Non-pigmented ciliary epithelial cell (primary cell): ENCODE measurements at regions not wholly inside any gene's neighbourhood (a gene's known extent, or its start where the extent isn't known, plus 50 kb on each side); places are given as distances from the start of the nearest gene placed in this dataset.

Source experiments
- DNase-seq: peaks from one replicate; pipeline ENCODE4 v3.0.0-alpha.2; 2010; ENCODE audit warnings: low read depth

GRCh38 chr11:126129727-126130671, 67.3 kb upstream of the CDON start:
- no peak for DNase-seq

DNA sequence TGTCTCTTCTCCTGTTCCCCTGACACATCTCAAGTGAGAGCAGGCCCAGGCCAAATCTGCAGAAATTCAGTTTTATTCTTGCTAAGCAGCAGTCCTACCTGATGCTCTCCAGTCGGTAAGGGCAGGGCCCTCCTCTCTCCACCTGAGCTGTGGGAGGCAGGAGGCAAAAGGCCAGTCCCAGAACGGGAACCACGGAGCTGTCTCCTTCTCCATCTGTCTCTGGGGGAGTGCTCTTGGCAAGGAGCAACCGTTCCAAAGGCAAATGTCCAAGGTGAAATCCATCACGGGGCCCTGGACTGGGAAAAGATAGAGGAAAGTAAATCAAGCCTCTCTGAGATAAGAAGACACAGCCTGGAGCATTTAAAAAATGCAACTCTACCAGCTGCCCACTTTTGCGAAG, 65.2 kb upstream of the CDON start:
- DNase-seq: no peak

DNA sequence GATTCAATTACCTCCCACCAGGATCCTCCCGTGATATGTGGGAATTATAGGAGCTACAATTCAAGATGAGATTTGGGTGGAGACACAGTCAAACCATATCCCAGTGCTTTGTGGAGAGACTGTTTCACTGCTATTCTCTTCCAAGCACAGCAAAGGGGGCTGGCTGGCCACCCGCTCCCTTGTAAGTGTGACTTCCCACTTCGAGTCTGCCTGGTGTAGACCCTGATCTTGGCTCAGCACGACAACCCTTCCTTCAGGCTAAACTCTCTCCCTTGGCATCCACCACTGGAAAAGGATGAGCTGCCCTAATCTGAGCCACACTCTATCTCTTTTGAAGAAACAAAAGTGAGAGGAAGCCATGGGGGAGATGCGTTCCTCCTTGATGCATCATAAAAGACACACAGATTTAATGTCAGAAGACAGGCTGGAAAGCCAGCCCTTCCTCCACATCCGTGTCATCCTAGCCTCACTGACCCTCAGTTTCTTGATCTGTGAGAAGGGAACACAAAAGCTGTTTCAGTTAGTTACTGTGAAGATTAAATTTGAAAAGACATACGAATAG, 64.7 kb upstream of the CDON start:
- DNase-seq: no peak

GRCh38 chr11:126124231-126124661, 61.6 kb upstream of the CDON start:
- no peak for DNase-seq

GRCh38 chr11:126123686-126124085, 61.0 kb upstream of the CDON start:
- no peak for DNase-seq

DNA sequence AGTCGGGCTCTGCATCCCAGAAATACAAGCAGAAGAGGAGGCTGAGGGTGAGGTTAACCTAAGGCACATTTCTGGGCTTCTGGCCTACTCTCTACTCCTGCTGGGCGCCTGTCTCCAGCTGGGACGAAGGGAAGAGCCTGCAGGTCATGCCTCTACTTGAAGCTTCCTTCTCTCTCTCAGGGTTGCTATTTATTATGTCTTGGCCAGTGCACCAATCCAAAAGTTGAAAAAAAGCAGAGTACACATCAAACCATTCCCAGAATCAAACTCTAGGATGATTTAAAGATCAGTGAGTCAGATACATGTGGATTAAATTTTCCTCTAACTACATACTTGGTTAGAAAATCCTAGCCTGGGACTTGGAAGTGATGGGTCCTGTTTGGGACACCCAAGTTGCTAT, 60.2 kb upstream of the CDON start:
- no peak for DNase-seq

DNA sequence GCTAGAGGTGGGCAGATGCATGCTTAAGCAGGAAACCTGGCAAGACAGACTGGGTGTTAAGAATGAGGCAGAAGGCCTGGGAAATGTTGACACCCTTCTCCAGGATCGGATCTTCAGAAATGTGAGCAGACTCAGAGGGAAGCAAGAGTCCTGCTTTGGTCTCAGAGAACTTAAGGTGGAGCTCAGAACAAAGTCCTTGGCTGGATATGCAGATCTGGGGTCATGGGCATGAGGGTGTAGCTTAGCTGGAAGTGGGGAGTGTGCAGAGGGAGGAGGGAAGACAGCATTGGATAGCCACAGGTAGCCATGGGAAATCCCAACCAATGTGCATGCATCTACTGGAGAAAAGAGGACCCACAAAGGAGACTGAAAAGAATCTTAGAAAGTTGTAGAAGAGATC, 58.6 kb upstream of the CDON start:
- DNase-seq: no peak

- no peak for DNase-seq
Observed at GRCh38 chr11:126118806-126119205, 56.1 kb upstream of the CDON start.

DNA sequence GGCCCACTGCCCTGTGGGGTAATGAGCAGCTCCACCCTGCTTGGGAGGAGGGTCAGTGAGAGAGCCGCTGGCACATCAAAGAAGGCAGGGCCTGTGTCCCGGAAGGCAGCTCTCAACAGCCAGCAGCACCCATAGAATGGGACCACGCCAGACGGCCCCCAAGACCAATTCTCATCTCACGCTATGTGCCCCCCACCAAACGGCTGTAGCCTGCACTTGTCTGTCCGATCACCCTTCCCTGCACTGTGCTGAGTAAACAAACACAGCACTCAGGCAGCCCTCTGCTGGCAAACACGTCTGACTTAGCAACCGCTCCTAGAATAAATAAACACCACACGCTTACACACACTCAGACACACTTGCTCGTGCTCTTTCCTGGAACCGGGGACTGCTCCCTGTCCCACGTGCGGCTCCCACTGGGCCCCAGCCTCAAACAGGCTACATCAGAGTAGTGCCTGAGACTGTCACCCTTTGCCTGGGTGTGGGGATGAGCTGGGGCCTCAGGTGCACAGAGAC, 53.2 kb upstream of the CDON start:
- DNase-seq: peak; percentile 28

DNA sequence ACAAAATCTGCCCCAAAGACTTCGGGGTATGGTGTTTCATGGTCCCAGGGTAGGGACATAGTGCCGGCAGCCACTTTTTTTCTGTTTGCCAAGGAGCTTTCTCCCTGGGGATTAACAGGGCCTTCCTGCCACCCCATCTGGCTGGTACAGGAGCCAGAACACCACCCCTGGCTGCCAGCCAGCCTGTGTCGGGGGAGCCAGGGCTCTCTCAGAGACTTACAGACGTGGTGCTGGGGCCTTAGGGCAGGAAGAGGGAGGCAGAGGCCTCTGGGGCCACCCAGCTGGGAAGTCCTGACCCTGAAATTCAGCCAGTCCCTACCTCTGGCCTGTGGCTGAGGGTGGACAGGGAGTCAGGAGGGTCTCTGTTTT, 52.4 kb upstream of the CDON start:
- no peak for DNase-seq

GRCh38 chr11:126114486-126115126, 51.9 kb upstream of the CDON start:
- no peak for DNase-seq

DNA sequence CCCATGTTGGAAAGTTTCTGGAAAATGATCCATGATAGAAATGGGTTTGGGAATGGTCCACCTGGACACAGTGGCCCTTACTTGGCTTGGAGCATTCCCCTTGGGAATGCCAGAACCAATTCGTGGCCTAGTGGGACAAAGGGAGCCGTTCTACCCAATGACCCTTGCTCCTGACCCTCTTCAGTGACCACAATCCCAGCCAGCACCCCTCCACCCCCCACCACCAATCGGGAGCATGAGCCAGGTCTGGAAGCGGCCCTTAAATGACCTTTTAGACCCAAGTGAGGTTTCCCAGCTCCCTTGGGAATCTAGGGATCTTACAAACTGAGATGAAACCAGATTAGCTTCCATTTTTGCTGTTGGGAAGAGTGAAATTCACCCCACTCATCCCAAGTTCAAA, 51.3 kb upstream of the CDON start:
- DNase-seq: no peak

GRCh38 chr11:126113515-126113957, 50.9 kb upstream of the CDON start:
- DNase-seq: peak; percentile 49

GRCh38 chr11:126113012-126113411, 50.3 kb upstream of the CDON start:
- DNase-seq: no peak

DNA sequence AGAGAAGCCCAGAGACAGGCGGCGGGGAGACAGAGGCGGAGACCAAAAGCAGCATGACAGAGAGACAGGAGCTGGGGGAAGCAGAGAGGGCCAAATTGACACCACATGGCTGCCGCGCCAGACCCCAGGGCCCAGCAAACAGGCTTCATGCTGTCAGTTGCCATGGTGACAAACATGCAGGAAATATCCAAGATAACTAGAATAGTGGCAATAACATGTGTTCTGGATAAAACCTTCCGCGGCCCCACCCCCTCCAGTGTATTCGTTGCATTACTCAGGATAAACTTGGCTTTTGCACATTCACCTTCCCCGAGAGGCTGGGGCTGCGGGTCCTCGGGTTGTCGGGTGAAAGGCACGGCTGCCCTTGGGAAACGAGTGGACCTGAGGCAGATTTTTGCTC, 49.9 kb upstream of the CDON start:
- no peak for DNase-seq
